ENCODE measurements at regions not wholly inside any gene's neighbourhood (a gene's known extent, or its start where the extent isn't known, plus 50 kb on each side); places are given as distances from the start of the nearest gene placed in this dataset.

DNA sequence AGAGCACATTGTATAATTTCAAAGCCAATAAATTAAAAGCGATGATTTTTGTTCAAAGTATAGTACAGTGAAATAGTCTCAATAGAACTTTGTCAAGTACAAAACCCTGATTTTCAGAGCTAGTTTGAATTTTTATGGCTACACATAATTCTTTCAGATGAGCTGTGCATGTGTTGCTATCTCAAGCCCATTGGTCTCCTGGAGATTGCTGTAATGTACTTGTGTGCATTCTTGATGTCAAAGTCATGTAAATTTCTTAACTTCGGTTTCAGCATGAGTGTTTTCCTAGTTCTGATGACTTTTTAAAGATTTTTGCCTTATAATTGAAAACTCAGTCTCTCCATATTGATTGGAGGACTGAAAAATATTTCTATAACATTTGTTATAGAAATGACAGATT is 200.8 kb downstream of the CEP135 start:
- TF ChIP-seq, protein P1, sequence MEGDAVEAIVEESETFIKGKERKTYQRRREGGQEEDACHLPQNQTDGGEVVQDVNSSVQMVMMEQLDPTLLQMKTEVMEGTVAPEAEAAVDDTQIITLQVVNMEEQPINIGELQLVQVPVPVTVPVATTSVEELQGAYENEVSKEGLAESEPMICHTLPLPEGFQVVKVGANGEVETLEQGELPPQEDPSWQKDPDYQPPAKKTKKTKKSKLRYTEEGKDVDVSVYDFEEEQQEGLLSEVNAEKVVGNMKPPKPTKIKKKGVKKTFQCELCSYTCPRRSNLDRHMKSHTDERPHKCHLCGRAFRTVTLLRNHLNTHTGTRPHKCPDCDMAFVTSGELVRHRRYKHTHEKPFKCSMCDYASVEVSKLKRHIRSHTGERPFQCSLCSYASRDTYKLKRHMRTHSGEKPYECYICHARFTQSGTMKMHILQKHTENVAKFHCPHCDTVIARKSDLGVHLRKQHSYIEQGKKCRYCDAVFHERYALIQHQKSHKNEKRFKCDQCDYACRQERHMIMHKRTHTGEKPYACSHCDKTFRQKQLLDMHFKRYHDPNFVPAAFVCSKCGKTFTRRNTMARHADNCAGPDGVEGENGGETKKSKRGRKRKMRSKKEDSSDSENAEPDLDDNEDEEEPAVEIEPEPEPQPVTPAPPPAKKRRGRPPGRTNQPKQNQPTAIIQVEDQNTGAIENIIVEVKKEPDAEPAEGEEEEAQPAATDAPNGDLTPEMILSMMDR (IDR thresholded peaks at IDR 0.05), result no peak
- no peak for TF ChIP-seq EP300 (IDR thresholded peaks at IDR 0.05)
